Stomach (tissue), 8 donors: ENCODE measurements at regions not wholly inside any gene's neighbourhood (a gene's known extent, or its start where the extent isn't known, plus 50 kb on each side); places are given as distances from the start of the nearest gene placed in this dataset.

Experiments
- DNase-seq, 2 donors: peaks; one replicate each; pipeline versions ENCODE4 v3.0.0 to v3.0.0-alpha.2; 2013 to 2019
- H3K27ac ChIP-seq, 5 donors: fragments of 200-600 bp in 4 of 5; sonication (generic) in 4 of 5; one replicate each; pipeline ENCODE4 v1.5.1; 2013 to 2019; ENCODE audit warnings: mild to moderate bottlenecking in 1 of 5, moderate library complexity in 1 of 5
- H3K27me3 ChIP-seq, 3 donors: fragments of 200-600 bp; sonication (generic); one replicate each; pipeline ENCODE4 v1.5.1; 2017 to 2019; ENCODE audit warnings: mixed run types in 1 of 3
- H3K36me3 ChIP-seq, 4 donors: fragments of 200-600 bp; sonication (generic); 1 replicate in 3 of 4; 2 replicates in 1 of 4; pipeline ENCODE4 v1.5.1; 2016 to 2019
- H3K4me1 ChIP-seq, 4 donors: fragments of 200-600 bp; sonication (generic); one replicate each; pipeline ENCODE4 v1.5.1; 2016 to 2019
- H3K4me3 ChIP-seq, 4 donors: fragments of 200-600 bp; sonication (generic) in 3 of 4; one replicate each; pipeline ENCODE4 v1.5.1; 2016 to 2019; ENCODE audit warnings: mild to moderate bottlenecking in 1 of 4
- H3K9me3 ChIP-seq, 4 donors: fragments of 200-600 bp; sonication (generic); one replicate each; pipeline ENCODE4 v1.5.1; 2016 to 2019
- EP300 ChIP-seq: sonication (generic); formaldehyde crosslinking; IDR thresholded peaks from one replicate; pipeline ENCODE4 v1.6.1; 2017; ENCODE audit warnings: antibody characterized with exemption
- POLR2A ChIP-seq, 4 donors: fragments of 450-650 bp; IDR thresholded peaks; one replicate each; pipeline ENCODE4 v1.6.1; 2016; ENCODE audit warnings: antibody characterized with exemption in 4 of 4, control low read depth in 2 of 4, mild to moderate bottlenecking in 1 of 4, moderate library complexity in 1 of 4
- POLR2AphosphoS5 ChIP-seq, 3 donors: sonication (generic); formaldehyde crosslinking; IDR thresholded peaks; one replicate each; pipeline ENCODE4 v1.6.1; 2016; ENCODE audit warnings: antibody characterized with exemption in 3 of 3
- WGBS, 5 donors: extraction: QIAGEN DNeasy Blood & Tissue Kit in 3 of 5; methylation state at CpG; one replicate each; pipeline versions ENCODE4 v1.1.5 to v1.1.7; 2013 to 2018; 5-methylcytosine and 5-hydroxymethylcytosine counted together
- intact Hi-C: fragments of 100-400 bp; cut with DNase I; formaldehyde crosslinking; loops from one replicate; pipeline ENCODE4 v1.15.1; 2023; ENCODE audit warnings: low total_unique reads
- TF ChIP-seq, protein P1 (sequence below), 7 experiments: fragments of 450-650 bp in 4 of 7; fragments of 200-600 bp in 3 of 7; sonication (generic) in 3 of 7; IDR thresholded peaks; one replicate each; pipeline ENCODE4 v1.5.1; 2016 to 2019; ENCODE audit warnings: antibody characterized with exemption in 7 of 7, control low read depth in 2 of 7, mild to moderate bottlenecking in 1 of 7
- donor health status: healthy with polysubstance abuse.
- donor health status: Bipolar disorder and iron deficiency.
- donor health status: healthy.

DNA sequence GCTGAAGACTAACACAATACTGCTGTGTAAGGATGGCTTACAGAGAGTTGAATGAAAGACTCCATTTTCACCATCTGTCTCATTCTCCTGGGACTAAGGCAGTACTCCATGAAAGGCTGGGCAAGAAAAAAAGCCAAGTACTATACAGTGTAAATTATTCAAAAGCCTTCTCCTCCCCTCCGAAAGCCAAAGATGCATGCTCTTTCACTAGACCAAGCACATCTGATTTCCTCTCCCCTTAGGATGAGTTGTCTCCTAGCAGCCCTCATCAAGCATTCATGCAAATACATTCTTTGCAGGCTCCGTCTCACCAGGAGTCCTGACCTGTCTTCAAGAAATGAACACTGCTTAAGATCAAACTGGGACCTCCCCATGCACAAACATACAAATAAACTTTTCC, 133.5 kb upstream of the THBS1 start:
- H3K27me3 ChIP-seq = no peaks in the 10 kb centered on the region
- no peak for TF ChIP-seq POLR2A (IDR thresholded peaks at IDR 0.05)
- TF ChIP-seq, protein P1, sequence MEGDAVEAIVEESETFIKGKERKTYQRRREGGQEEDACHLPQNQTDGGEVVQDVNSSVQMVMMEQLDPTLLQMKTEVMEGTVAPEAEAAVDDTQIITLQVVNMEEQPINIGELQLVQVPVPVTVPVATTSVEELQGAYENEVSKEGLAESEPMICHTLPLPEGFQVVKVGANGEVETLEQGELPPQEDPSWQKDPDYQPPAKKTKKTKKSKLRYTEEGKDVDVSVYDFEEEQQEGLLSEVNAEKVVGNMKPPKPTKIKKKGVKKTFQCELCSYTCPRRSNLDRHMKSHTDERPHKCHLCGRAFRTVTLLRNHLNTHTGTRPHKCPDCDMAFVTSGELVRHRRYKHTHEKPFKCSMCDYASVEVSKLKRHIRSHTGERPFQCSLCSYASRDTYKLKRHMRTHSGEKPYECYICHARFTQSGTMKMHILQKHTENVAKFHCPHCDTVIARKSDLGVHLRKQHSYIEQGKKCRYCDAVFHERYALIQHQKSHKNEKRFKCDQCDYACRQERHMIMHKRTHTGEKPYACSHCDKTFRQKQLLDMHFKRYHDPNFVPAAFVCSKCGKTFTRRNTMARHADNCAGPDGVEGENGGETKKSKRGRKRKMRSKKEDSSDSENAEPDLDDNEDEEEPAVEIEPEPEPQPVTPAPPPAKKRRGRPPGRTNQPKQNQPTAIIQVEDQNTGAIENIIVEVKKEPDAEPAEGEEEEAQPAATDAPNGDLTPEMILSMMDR (IDR thresholded peaks at IDR 0.05) = no peak
- TF ChIP-seq POLR2AphosphoS5 (IDR thresholded peaks at IDR 0.05) = no peak
- TF ChIP-seq EP300 = no peak

DNA sequence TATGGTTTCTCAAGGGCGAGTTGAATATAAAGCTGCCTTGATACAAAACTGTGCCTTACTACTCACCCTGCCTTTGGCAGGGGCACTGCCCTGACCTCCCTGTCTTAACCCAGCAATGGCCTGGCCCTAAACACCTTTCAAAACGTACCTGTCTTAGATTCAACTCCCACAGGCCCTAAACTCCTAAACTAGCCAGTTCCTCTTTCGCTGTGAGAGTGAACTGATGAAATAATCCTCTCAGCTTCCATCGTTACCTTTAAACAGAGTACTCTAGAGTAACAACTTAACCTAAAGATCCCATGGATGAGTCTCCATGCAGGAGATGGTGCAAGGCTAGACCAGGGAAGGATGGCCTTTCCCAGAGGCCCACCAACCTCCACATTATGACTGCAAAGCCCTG, 133.0 kb upstream of the THBS1 start:
- H3K4me3 ChIP-seq = no peak overlapping the region
- no peak for DNase-seq
- intact Hi-C loops = no loop called here
- peaks cover 0 to 13% (median 0%) of the 10 kb centered on the region in 4 donors for H3K4me1 ChIP-seq
- TF ChIP-seq POLR2AphosphoS5 (IDR thresholded peaks at IDR 0.05) = no peak
- no peak for TF ChIP-seq POLR2A (IDR thresholded peaks at IDR 0.05)
- TF ChIP-seq EP300 = no peak
- TF ChIP-seq, protein P1 (IDR thresholded peaks at IDR 0.05) = no peak
- no peaks in the 10 kb centered on the region for H3K27me3 ChIP-seq
- no peaks in the 10 kb centered on the region for H3K9me3 ChIP-seq
- no peaks in the 10 kb centered on the region for H3K36me3 ChIP-seq
- H3K27ac ChIP-seq = peak overlapping the region in 1 of 5 donors; percentile 51
- WGBS, 5 donors = 88 to 93% (median 90%) methylated on average over 4 of the region's 4 CpGs

More for the DNA sequence above, 133.5 kb upstream of the THBS1 start:
- Histone ChIP-seq H3K4me3 (no peak overlapping the region), H3K9me3 (no peaks in the 10 kb centered on the region), H3K4me1 (peaks cover 0 to 13% (median 0%) of the 10 kb centered on the region in 4 donors), H3K27ac (no peak overlapping the region), H3K36me3 (no peaks in the 10 kb centered on the region)
- WGBS, 5 donors = 84 to 100% (median 98%) methylated on average over 2 of the region's 2 CpGs
- intact Hi-C loops = no loop called here
- no peak for DNase-seq

DNA sequence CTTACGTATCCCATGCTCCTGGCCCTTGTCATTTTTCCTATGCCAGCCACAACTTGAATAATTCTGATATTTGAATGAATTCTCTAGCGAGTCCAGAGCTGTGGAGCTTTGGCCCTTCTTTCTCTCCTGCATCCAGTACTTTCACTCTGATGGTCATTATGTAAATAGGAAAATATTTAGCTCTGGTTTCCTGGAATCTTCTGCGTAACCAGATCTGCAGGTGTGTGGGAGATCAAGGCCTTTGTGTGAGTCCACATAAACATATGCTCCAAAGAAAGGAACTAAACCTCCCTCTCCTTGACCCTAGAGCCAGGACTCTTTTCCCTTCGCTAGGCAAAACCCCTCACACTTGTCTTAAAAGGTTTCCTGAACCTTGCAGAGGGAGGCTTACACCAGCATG, 132.5 kb upstream of the THBS1 start:
- no peaks in the 10 kb centered on the region for H3K36me3 ChIP-seq
- TF ChIP-seq, protein P1 (IDR thresholded peaks at IDR 0.05) = no peak
- TF ChIP-seq EP300 (no peak), POLR2AphosphoS5 (IDR thresholded peaks at IDR 0.05) (peak in 2 of 3 donors; percentile 21 to 40), POLR2A (IDR thresholded peaks at IDR 0.05) (no peak)
- 45 to 69% (median 51%) methylated on average over 4 of the region's 4 CpGs for WGBS, 5 donors
- no peak for DNase-seq
- H3K4me3 ChIP-seq = no peak overlapping the region
- intact Hi-C loops = no loop called here
- no peaks in the 10 kb centered on the region for H3K9me3 ChIP-seq
- no peaks in the 10 kb centered on the region for H3K27me3 ChIP-seq
- H3K4me1 ChIP-seq = peaks cover 0 to 13% (median 2%) of the 10 kb centered on the region in 4 donors
- H3K27ac ChIP-seq = peak overlapping the region in 1 of 5 donors; percentile 51

DNA sequence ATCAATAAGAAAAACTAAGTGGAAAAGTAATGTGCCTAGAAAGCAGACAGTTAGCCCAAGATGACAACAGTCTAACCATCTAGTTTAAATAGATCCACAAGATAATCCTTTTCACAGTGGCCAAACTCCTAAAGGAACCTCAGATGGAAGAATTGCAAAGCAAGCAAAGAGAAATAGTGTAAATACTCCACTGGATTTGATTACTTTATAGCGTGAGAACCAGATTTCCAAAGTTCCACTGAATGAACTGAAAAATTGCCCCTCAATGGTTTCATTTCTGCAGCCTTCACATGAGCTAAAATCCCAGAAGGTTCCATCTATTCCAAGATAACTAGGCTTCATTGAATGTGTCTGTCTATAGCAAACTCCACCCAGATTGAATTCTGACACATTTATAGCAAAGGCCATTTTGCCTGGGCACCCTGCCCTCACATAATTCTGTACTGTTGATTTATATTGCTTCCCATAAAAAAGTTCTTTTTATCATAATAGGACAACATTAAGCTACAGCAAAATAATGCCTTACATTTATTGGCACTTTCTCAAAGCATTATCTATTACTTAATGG, 129.7 kb upstream of the THBS1 start:
- intact Hi-C loops = no loop called here
- peak in 1 of 2 donors; percentile 52 for DNase-seq
- no peaks in the 10 kb centered on the region for H3K27me3 ChIP-seq
- no peak overlapping the region for H3K27ac ChIP-seq
- no peak for TF ChIP-seq EP300
- TF ChIP-seq, protein P1 (IDR thresholded peaks at IDR 0.05) = no peak
- TF ChIP-seq POLR2AphosphoS5 (IDR thresholded peaks at IDR 0.05) = no peak
- TF ChIP-seq POLR2A (IDR thresholded peaks at IDR 0.05) = no peak
- H3K4me3 ChIP-seq = no peak overlapping the region
- no peaks in the 10 kb centered on the region for H3K9me3 ChIP-seq
- H3K36me3 ChIP-seq = no peaks in the 10 kb centered on the region
- H3K4me1 ChIP-seq = peaks cover 0 to 33% (median 10%) of the 10 kb centered on the region in 4 donors
- 26 to 41% (median 36%) methylated on average over 1 of the region's 1 CpG for WGBS, 5 donors
